Fibroblast of skin of back (primary cell): ENCODE measurements at regions not wholly inside any gene's neighbourhood (a gene's known extent, or its start where the extent isn't known, plus 50 kb on each side); places are given as distances from the start of the nearest gene placed in this dataset.
"Not testable (repeated sequence)": the region's sequence is repeated elsewhere in the genome, so short reads cannot be mapped to it uniquely, and the experiment has no call there.

Experiments used
- DNase-seq: peaks from one replicate; pipeline ENCODE4 v3.0.0-alpha.2; 2013

- no peak for DNase-seq
Measured at GRCh38 chr13:43946281-43946680, 66.6 kb downstream of the LACC1 start.

GRCh38 chr13:43947897-43948458 is 68.3 kb downstream of the LACC1 start:
- DNase-seq: no peak

DNA sequence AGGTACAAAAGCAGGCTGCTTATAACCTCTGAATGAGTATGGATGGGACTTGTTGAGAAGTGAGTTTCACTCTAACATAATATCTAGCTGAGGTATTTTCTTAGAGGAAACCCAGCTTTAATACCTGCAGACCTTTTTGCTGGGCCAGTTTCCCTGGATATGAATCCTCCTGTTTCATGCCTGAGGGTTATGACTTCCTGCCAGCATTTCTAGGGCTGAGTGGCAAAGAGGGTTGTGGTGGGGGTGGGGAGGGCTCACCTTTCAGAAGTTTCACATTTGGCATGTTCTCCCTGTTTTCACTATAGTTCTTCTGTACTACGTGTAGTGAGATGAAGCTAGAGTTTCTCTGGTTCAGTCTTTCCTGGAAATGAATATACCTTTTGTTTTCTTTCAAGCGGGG is 73.7 kb downstream of the LACC1 start:
- DNase-seq: no peak

DNA sequence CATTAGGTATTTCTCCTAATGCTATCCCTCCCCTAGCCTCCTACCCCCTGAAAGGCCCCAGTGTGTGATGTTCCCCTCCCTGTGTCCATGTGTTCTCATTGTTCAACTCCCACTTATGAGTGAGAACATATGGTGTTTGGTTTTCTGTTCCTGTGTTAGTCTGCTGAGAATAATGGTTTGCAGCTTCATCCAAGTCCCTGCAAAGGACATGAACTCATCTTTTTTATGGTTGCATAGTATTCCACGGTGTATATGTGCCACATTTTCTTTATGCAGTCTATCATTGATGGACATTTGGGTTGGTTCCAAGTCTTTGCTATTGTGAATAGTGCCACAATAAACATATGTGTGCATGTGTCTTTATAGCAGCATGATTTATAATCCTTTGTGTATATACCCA is 77.3 kb downstream of the LACC1 start:
- DNase-seq: not testable (repeated sequence)

- no peak for DNase-seq
Measured at GRCh38 chr13:43959291-43959690, 79.6 kb downstream of the LACC1 start.

GRCh38 chr13:43961909-43962308 is 82.2 kb downstream of the LACC1 start:
- no peak for DNase-seq

GRCh38 chr13:43963726-43964125 is 84.0 kb downstream of the LACC1 start:
- no peak for DNase-seq

- no peak for DNase-seq
Measured at GRCh38 chr13:43964698-43965458, 85.2 kb downstream of the LACC1 start.

- DNase-seq: no peak
Measured at GRCh38 chr13:43965459-43965845, 85.7 kb downstream of the LACC1 start.

- DNase-seq: not testable (repeated sequence)
Measured at GRCh38 chr13:43968251-43968942, 88.7 kb downstream of the LACC1 start.

GRCh38 chr13:43968943-43969690 is 89.4 kb downstream of the LACC1 start:
- not testable (repeated sequence) for DNase-seq

- DNase-seq: not testable (repeated sequence)
Measured at GRCh38 chr13:43969919-43970318, 90.2 kb downstream of the LACC1 start.

- DNase-seq: not testable (repeated sequence)
Measured at GRCh38 chr13:43970520-43971242, 91.0 kb downstream of the LACC1 start.

DNA sequence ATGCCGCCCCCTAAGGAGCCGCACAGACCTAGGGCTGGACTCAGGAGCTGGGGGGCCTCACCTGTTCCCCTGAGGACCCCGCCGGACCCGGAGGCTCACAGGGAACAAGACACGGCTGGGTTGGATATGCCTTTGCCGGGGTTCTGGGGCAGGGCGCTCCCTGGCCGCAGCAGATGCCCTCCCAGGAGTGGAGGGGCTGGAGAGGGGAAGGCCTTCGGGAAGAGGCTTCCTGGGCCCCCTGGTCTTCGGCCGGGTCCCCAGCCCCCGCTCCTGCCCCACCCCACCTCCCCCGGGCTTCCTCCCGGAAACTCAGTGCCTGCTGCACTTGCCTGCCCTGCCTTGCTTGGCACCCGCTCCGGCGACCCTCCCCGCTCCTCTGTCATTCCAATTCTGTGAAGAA is 91.6 kb downstream of the LACC1 start:
- DNase-seq: not testable (repeated sequence)

- DNase-seq: no peak
Measured at GRCh38 chr13:43977911-43978310, 98.2 kb downstream of the LACC1 start.

GRCh38 chr13:43978688-43979087 is 99.0 kb downstream of the LACC1 start:
- no peak for DNase-seq

DNA sequence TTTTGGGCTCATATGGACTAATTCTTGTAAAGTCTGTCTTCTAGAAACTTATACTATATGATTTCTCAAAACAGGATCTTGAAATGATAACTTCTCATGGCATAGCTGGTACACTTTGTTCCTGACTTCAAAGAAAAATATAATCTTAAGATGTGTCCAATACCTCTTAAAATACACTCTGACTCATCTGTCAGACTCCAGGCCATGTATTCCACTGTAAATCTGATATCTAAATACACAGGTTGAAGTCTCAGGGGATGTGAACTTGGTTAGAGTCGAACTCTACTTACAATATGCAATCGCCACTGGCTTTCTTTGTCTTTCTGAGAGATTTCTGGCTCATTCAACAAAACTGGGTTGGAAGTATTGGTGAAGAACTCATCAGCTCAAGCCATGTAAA is 99.8 kb downstream of the LACC1 start:
- no peak for DNase-seq

DNA sequence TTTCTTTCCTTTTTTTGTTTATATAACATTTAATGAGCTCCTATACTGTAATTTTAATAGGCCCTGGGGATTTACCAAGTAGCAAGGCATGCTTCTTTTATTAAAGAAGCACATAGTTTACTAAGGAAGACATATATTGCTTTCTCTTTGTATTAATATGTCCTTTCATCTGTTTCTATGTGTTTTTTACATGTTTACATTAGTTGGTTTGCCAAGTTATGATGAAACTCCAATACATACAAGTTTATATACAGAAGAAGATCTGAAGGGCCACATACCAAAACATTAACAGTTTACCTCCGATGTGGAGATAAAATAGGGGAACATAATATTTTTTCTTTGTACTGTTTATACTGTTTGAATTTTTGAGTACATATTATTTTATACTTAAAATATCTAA is 100.9 kb downstream of the LACC1 start:
- no peak for DNase-seq

- no peak for DNase-seq
Measured at GRCh38 chr13:43981091-43981490, 101.4 kb downstream of the LACC1 start.

GRCh38 chr13:43981512-43982301 is 102.0 kb downstream of the LACC1 start:
- no peak for DNase-seq

GRCh38 chr13:43983373-43983772 is 103.7 kb downstream of the LACC1 start:
- DNase-seq: no peak

DNA sequence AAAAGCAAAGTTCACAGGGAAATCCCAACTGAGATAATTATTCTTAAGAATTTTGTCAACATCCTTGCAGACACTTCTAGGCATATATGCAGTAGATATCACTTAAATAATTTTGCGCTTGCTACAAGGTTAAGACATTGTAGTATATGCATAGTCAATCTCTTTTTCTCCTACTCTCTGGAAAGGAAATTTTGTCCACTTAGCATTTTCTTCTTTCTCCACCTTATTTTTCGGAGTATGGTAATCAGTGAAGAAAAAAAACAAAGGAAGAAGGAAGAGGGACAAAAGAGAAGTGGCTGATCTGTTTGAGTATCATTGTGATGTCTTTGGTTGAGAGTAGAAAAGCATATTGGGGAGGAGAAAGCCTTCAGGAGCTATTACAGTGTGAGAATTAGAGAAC is 104.6 kb downstream of the LACC1 start:
- DNase-seq: no peak
